ENCODE measurements at regions not wholly inside any gene's neighbourhood (a gene's known extent, or its start where the extent isn't known, plus 50 kb on each side); places are given as distances from the start of the nearest gene placed in this dataset.

- TF ChIP-seq CTCF (IDR thresholded peaks at IDR 0.05) (no peak), POLR2AphosphoS5 (IDR thresholded peaks at IDR 0.05) (no peak), POLR2A (IDR thresholded peaks at IDR 0.05) (no peak)
These were observed 155.5 kb upstream of the NUDT12 start for GRCh38 chr5:103718108-103718507.

Measured in stomach (tissue), 4 donors.